ENCODE measurements at regions not wholly inside any gene's neighbourhood (a gene's known extent, or its start where the extent isn't known, plus 50 kb on each side); places are given as distances from the start of the nearest gene placed in this dataset.

DNA sequence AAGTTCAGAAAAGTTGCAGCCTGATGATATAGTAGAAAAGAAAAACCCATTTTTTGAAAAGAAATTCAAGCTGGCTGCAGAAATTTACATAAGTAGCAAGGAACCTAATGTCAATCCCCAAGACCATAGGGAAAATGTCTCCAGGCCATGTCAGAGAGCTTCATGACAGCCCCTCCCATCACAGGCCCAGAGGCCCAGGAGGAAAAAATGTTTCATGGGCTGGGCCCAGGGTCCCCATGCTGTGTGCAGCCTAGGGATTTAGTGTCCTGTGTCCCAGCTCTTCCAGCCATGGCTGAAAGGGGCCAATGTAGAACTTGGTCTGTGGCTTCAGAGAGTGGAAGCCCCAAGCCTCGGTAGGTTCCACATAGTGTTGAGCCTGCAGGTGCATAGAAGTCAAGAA is 220.3 kb downstream of the CSNK1G3 start:
- TF ChIP-seq, protein P1, sequence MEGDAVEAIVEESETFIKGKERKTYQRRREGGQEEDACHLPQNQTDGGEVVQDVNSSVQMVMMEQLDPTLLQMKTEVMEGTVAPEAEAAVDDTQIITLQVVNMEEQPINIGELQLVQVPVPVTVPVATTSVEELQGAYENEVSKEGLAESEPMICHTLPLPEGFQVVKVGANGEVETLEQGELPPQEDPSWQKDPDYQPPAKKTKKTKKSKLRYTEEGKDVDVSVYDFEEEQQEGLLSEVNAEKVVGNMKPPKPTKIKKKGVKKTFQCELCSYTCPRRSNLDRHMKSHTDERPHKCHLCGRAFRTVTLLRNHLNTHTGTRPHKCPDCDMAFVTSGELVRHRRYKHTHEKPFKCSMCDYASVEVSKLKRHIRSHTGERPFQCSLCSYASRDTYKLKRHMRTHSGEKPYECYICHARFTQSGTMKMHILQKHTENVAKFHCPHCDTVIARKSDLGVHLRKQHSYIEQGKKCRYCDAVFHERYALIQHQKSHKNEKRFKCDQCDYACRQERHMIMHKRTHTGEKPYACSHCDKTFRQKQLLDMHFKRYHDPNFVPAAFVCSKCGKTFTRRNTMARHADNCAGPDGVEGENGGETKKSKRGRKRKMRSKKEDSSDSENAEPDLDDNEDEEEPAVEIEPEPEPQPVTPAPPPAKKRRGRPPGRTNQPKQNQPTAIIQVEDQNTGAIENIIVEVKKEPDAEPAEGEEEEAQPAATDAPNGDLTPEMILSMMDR (IDR thresholded peaks at IDR 0.05) = no peak
- TF ChIP-seq POLR2A (IDR thresholded peaks at IDR 0.05) = no peak

Data from lower leg skin (tissue), 3 donors.